Spinal cord (tissue), 9 donors: ENCODE measurements at regions not wholly inside any gene's neighbourhood (a gene's known extent, or its start where the extent isn't known, plus 50 kb on each side); places are given as distances from the start of the nearest gene placed in this dataset.

Experiments used
- DNase-seq, 6 donors: peaks; one replicate each; pipeline versions ENCODE4 v3.0.0 to v3.0.0-alpha.2; 2013 to 2015; ENCODE audit warnings: low spot score in 6 of 6, low read depth in 4 of 6
- H3K27ac ChIP-seq: one replicate; pipeline ENCODE4 v1.5.1; 2013; ENCODE audit warnings: low read depth, low read length, control low read depth
- H3K27me3 ChIP-seq: one replicate; pipeline ENCODE4 v1.6.1; 2013; ENCODE audit warnings: low read length; ENCODE audit not compliant: control insufficient read depth, insufficient read depth
- H3K36me3 ChIP-seq: one replicate; pipeline ENCODE4 v1.6.1; 2013; ENCODE audit warnings: low read length; ENCODE audit not compliant: control insufficient read depth, insufficient read depth
- H3K4me1 ChIP-seq: one replicate; pipeline ENCODE4 v1.6.1; 2013; ENCODE audit warnings: low read length; ENCODE audit not compliant: control insufficient read depth, insufficient read depth
- H3K4me3 ChIP-seq: one replicate; pipeline ENCODE4 v1.5.1; 2013; ENCODE audit warnings: low read depth, low read length, control low read depth
- H3K9me3 ChIP-seq: one replicate; pipeline ENCODE4 v1.6.1; 2013; ENCODE audit warnings: low read length; ENCODE audit not compliant: control insufficient read depth, insufficient read depth
- WGBS: methylation state at CpG from one replicate; pipeline ENCODE4 v1.1.5; 2013; ENCODE audit warnings: missing lambda C conversion rate; ENCODE audit not compliant: insufficient coverage; 5-methylcytosine and 5-hydroxymethylcytosine counted together
- donor health status: healthy.

DNA sequence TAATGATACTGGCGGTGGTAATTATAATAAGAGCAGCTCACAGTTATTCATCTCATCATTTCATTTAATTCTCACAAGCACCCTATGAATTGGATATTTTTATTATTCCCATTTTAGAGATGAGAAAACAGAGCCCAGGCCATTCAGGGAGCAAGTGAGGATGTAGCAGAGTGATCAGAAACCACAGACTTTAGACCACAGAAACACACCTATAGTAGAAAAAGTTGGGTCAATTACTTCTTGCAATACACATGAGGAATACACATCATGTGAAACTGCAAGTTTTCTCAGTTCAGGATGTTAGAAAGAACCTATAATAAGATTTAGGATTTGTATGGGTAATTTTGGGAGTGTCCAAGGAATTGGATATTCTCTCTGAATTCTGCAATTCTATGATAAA, 278.0 kb downstream of the ADRA2A start:
- no peak for DNase-seq
- Histone ChIP-seq H3K27ac (no peak overlapping the region), H3K4me3 (no peak overlapping the region), H3K4me1 (no peaks in the 10 kb centered on the region), H3K36me3 (no peaks in the 10 kb centered on the region), H3K27me3 (no peaks in the 10 kb centered on the region), H3K9me3 (no peaks in the 10 kb centered on the region)
- no CpG with 5 or more reads among the region's 1 CpG for WGBS

DNA sequence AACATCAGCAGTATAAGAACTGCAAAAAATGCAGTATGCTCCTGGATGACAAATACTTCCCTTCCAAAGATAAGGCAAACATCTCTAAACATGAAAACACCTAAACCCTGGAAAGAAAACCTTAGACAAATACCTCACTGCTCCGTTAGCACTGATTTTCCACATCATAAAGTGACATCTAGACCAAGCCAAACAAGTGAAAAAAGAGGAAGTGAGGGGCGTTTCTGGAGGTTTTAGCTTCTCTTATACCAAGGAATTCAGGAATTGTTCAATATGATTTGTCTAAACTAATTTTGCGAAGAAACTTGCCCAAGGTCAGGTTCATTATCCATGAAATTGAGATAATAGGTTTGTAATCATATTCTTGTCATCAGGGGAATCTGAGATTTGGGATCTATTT, 279.7 kb downstream of the ADRA2A start:
- WGBS = 80% methylated on average over 1 of the region's 3 CpGs
- Histone ChIP-seq H3K4me1 (no peaks in the 10 kb centered on the region), H3K27me3 (no peaks in the 10 kb centered on the region)

DNA sequence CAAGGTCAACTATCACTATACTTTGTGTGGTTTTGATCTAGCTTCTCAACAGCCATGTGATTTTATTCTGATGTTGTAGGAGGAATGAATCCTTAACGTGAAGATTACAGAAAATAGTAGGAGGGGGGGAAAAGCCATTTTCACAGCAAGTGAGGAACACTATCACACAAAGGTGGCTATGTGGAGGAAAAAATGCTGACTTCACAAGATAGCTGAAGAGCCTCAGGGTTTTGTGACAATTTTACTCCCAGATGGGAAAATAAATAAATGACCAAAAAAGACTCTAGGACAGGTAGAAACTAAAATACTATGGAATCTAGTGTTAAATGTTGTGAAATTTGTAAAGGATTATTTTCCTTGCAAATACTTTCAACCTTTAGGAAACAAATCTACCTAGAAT, 281.0 kb downstream of the ADRA2A start:
- H3K4me1 ChIP-seq = no peaks in the 10 kb centered on the region
- no CpG with 5 or more reads among the region's 1 CpG for WGBS
- H3K4me3 ChIP-seq = no peak overlapping the region

More for the DNA sequence above, 279.7 kb downstream of the ADRA2A start:
- Histone ChIP-seq H3K4me3 (no peak overlapping the region), H3K36me3 (no peaks in the 10 kb centered on the region), H3K9me3 (no peaks in the 10 kb centered on the region), H3K27ac (no peak overlapping the region)
- DNase-seq = no peak

DNA sequence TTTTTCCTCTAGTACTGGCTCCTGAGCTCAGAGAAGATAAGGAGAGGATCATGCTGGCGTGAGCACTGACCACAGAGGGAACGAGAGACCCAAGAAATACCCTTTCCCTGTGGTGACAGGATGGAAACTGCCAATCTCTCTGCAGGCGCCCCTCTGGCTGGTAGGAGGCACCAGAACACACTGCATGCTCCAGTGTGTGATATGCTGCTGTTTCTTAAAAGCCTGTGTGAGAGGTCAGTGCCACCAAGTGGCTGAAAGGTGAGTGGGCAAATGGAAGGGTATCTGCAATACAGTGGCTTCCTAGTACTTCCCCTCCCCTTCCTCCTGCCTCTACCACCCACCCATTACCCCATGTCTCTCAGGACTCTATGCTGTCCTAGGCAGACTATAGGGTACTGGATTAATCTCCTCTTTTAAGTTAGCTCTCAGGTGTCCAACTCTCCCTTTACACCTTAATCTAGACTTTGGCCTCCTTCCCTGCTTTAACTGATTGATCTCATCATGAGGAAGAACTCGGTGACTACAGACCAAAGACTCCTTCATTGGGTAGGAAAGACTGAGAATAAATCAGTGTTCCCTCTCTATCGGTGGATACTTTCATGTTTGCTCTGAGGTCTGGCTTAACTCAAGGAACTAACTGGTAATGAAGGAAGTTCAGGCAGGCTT, 283.6 kb downstream of the ADRA2A start:
- no peaks in the 10 kb centered on the region for H3K27me3 ChIP-seq
- no peaks in the 10 kb centered on the region for H3K36me3 ChIP-seq
- H3K4me1 ChIP-seq = no peaks in the 10 kb centered on the region
- H3K4me3 ChIP-seq = no peak overlapping the region
- DNase-seq = peak in 2 of 6 donors; percentile 42 to 48
- H3K9me3 ChIP-seq = no peaks in the 10 kb centered on the region
- 58% methylated on average over 3 of the region's 5 CpGs for WGBS
- H3K27ac ChIP-seq = no peak overlapping the region

More for the DNA sequence above, 281.0 kb downstream of the ADRA2A start:
- Histone ChIP-seq H3K27me3 (no peaks in the 10 kb centered on the region), H3K36me3 (no peaks in the 10 kb centered on the region), H3K27ac (no peak overlapping the region), H3K9me3 (no peaks in the 10 kb centered on the region)
- no peak for DNase-seq

DNA sequence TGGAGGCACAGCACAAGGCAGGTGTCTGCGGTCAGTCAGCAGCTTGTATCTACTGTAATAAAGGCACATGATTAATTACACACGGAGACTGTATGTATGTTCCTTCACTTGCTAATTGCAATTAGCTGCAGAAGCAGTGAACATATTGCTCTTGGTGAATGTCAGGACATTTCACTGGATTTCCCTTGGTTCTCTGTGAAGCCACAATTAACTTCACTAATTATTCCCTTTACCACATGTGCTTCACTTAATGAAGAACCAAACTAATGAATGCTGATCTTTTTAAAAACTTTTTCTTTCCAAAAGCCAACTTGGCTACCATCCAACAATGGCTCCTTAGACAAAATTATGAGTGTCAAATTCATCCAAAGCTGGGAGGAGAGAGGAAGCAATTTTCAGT, 290.7 kb downstream of the ADRA2A start:
- Histone ChIP-seq H3K27ac (no peak overlapping the region), H3K4me3 (no peak overlapping the region), H3K27me3 (no peaks in the 10 kb centered on the region), H3K4me1 (no peaks in the 10 kb centered on the region), H3K36me3 (no peaks in the 10 kb centered on the region), H3K9me3 (no peaks in the 10 kb centered on the region)
- peak in 3 of 6 donors; percentile 10 to 76 (median 43) for DNase-seq
- no CpG with 5 or more reads among the region's 2 CpGs for WGBS

DNA sequence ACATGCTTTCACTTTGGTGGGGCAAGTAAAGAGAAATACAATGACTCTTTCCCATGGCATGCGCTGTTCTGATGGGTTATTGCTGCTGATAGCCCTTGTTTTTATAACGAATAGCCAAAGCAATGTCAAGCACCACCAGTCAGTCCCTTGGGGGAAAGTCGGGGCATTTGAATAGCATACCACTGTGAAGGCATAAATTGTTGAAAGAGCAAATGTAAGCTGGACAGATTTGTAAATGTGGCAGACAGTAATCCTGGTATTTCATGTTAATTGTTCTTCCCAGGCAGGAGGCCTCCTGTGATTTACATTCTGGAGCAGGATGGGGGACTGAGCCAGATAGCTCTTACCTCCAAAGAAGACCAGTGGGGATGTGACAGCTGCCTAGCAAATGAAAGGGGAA, 293.3 kb downstream of the ADRA2A start:
- Histone ChIP-seq H3K4me3 (no peak overlapping the region), H3K27ac (no peak overlapping the region), H3K36me3 (no peaks in the 10 kb centered on the region), H3K9me3 (no peaks in the 10 kb centered on the region), H3K27me3 (no peaks in the 10 kb centered on the region), H3K4me1 (no peaks in the 10 kb centered on the region)
- DNase-seq = no peak
- WGBS = 32% methylated on average over 3 of the region's 3 CpGs

DNA sequence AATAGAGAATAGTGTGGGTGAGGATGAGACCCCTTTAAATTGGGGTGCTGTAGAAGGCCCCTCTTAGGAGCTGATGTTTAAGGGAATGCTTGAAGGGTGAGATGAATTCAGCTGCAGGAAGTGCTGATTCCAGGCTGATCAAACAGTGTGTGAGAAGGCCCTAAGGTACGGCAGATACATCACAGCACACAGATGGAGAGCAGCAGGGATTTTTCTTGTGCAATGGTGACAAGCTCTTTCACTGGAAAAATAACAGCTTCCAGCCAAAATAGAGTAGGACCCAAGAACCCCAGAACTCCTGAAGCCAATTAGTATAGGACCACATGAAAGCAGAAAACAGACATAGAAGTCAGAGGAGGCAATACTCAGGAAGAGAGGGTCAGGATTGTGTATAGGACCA, 296.9 kb downstream of the ADRA2A start:
- Histone ChIP-seq H3K4me3 (no peak overlapping the region), H3K4me1 (no peaks in the 10 kb centered on the region), H3K27me3 (no peaks in the 10 kb centered on the region), H3K9me3 (no peaks in the 10 kb centered on the region), H3K36me3 (no peaks in the 10 kb centered on the region), H3K27ac (no peak overlapping the region)
- WGBS = no CpG with 5 or more reads among the region's 1 CpG
- peak in 2 of 6 donors; percentile 14 to 36 for DNase-seq

DNA sequence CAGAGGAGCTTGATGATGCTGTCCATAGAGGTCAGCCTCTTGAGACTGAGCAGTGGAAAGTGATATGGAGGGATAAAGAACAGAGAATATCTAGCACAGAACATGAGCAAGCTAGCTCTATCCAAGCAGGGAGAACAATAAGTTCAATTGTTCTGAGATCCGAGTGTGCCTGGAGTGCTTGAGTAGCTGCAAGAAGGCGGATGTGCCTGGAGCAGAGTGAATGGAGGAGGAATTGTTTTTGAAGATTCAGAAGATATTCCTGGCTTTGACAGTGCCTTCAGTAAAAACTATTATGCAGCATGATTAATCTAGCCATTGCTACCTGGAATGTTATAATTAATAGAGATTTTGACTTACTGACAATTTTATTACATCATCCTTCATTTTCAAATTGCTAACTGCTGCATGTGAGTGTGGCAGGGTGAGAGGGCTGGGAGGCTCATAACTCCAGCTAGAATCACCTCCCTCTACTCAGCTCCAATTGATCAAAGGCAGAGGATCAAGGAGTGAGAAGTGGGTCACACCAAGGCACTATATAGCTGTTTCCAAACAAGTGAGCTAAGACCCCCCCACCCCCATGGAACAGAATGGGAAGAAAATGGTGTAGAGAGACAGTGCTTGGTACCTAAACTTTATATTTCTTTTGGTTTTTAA, 302.8 kb downstream of the ADRA2A start:
- no peak overlapping the region for H3K4me3 ChIP-seq
- no peaks in the 10 kb centered on the region for H3K4me1 ChIP-seq
- H3K36me3 ChIP-seq = no peaks in the 10 kb centered on the region
- no peaks in the 10 kb centered on the region for H3K27me3 ChIP-seq
- peak in 1 of 6 donors; percentile 35 for DNase-seq
- H3K27ac ChIP-seq = no peak overlapping the region
- no peaks in the 10 kb centered on the region for H3K9me3 ChIP-seq
- WGBS = 85% methylated on average over 2 of the region's 2 CpGs

DNA sequence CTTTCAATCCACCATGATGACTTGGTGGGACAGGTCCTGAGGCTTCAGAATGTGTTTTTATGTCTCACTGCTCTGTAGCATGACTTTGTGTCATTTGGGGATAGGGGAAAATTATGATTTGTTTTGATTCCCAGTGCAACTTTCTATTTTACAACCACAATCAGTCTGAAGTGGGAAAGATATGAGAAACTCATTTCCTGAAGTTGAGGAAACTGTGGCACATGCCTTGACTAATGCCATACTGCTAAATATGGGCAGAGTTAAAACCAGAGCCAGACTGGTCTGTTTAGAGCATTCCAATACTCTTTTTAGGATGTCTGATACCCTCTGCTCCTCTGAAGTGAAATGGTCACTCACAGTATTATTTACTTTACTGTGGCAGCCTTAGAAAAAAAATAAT, 307.7 kb downstream of the ADRA2A start:
- H3K4me3 ChIP-seq = no peak overlapping the region
- H3K36me3 ChIP-seq = no peaks in the 10 kb centered on the region
- no peak for DNase-seq
- H3K9me3 ChIP-seq = no peaks in the 10 kb centered on the region
- H3K4me1 ChIP-seq = no peaks in the 10 kb centered on the region
- H3K27me3 ChIP-seq = no peaks in the 10 kb centered on the region
- H3K27ac ChIP-seq = no peak overlapping the region
